ENCODE measurements at regions not wholly inside any gene's neighbourhood (a gene's known extent, or its start where the extent isn't known, plus 50 kb on each side); places are given as distances from the start of the nearest gene placed in this dataset.

DNA sequence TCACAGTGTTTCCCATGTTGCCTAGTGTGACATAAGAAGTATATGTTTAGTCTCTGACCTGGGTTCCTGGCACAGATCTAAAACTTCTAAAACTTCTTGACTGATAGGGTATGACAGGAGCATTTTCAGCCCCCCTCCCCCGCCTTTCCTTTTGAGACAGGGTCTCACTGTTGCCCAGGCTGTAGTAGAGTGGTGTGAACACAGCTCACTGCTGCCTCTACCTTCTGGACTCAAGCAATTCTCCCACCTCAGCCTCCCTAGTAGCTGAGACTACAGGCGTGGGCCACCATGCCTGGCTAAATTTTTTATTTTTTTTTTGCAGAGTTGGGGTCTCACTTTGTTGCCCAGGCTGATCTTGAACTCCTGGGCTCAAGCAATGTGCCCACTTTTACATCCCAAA lies 421.1 kb upstream of the RGS6 start:
- TF ChIP-seq HNF4A (conservative IDR thresholded peaks at IDR 0.05), result no peak
- TF ChIP-seq RAD21 (IDR thresholded peaks at IDR 0.05), result no peak
- TF ChIP-seq, protein P1, sequence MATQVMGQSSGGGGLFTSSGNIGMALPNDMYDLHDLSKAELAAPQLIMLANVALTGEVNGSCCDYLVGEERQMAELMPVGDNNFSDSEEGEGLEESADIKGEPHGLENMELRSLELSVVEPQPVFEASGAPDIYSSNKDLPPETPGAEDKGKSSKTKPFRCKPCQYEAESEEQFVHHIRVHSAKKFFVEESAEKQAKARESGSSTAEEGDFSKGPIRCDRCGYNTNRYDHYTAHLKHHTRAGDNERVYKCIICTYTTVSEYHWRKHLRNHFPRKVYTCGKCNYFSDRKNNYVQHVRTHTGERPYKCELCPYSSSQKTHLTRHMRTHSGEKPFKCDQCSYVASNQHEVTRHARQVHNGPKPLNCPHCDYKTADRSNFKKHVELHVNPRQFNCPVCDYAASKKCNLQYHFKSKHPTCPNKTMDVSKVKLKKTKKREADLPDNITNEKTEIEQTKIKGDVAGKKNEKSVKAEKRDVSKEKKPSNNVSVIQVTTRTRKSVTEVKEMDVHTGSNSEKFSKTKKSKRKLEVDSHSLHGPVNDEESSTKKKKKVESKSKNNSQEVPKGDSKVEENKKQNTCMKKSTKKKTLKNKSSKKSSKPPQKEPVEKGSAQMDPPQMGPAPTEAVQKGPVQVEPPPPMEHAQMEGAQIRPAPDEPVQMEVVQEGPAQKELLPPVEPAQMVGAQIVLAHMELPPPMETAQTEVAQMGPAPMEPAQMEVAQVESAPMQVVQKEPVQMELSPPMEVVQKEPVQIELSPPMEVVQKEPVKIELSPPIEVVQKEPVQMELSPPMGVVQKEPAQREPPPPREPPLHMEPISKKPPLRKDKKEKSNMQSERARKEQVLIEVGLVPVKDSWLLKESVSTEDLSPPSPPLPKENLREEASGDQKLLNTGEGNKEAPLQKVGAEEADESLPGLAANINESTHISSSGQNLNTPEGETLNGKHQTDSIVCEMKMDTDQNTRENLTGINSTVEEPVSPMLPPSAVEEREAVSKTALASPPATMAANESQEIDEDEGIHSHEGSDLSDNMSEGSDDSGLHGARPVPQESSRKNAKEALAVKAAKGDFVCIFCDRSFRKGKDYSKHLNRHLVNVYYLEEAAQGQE (IDR thresholded peaks at IDR 0.05), result no peak
- TF ChIP-seq HNF4G (IDR thresholded peaks at IDR 0.05), result no peak
- no peak for TF ChIP-seq TAF1 (conservative IDR thresholded peaks at IDR 0.05)
- no peak for TF ChIP-seq JUND (IDR thresholded peaks at IDR 0.05)
- TF ChIP-seq, protein P2, sequence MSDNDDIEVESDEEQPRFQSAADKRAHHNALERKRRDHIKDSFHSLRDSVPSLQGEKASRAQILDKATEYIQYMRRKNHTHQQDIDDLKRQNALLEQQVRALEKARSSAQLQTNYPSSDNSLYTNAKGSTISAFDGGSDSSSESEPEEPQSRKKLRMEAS (IDR thresholded peaks at IDR 0.05), result no peak
- no peak for TF ChIP-seq FOXA1 (IDR thresholded peaks at IDR 0.05)
- TF ChIP-seq GABPA (IDR thresholded peaks at IDR 0.05 in 1 of 2, conservative IDR thresholded peaks at IDR 0.05 in 1 of 2), result no peak
- TF ChIP-seq FOXA2 (IDR thresholded peaks at IDR 0.05), result no peak
- no peak for TF ChIP-seq NR2F2 (IDR thresholded peaks at IDR 0.05)
- no peak for TF ChIP-seq SP1 (IDR thresholded peaks at IDR 0.05)
- no peak for TF ChIP-seq RXRA (IDR thresholded peaks at IDR 0.05)
- no peak for TF ChIP-seq YY1 (IDR thresholded peaks at IDR 0.05)
- TF ChIP-seq, protein P3, sequence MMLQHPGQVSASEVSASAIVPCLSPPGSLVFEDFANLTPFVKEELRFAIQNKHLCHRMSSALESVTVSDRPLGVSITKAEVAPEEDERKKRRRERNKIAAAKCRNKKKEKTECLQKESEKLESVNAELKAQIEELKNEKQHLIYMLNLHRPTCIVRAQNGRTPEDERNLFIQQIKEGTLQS (IDR thresholded peaks at IDR 0.05), result no peak
- Histone ChIP-seq H3K27me3 (ENCODE audit: control insufficient read depth in 4 of 4, insufficient read depth in 4 of 4, low read length in 3 of 4) (no peaks in the 10 kb centered on the region), H3K9ac (ENCODE audit: low read depth in 1 of 2, low read length in 2 of 2) (no peak overlapping the region), H3K27ac (ENCODE audit: low read depth in 1 of 2, low read length in 2 of 2) (no peak overlapping the region), H3K4me3 (ENCODE audit: low read depth in 1 of 3, low read length in 3 of 3) (no peak overlapping the region), H3K36me3 (ENCODE audit: control insufficient read depth in 4 of 4, insufficient read depth in 3 of 4, low read depth in 1 of 4, low read length in 3 of 4) (peaks cover 0 to 7% (median 4%) of the 10 kb centered on the region in 4 donors), H3K4me1 (ENCODE audit: control insufficient read depth in 4 of 4, insufficient read depth in 4 of 4, low read length in 3 of 4) (no peaks in the 10 kb centered on the region), H3K9me3 (ENCODE audit: control insufficient read depth in 4 of 4, low read length in 3 of 4) (no peaks in the 10 kb centered on the region)
- 97% methylated on average over 2 of the region's 2 CpGs for WGBS
- no peak for DNase-seq (ENCODE audit: low spot score)

DNA sequence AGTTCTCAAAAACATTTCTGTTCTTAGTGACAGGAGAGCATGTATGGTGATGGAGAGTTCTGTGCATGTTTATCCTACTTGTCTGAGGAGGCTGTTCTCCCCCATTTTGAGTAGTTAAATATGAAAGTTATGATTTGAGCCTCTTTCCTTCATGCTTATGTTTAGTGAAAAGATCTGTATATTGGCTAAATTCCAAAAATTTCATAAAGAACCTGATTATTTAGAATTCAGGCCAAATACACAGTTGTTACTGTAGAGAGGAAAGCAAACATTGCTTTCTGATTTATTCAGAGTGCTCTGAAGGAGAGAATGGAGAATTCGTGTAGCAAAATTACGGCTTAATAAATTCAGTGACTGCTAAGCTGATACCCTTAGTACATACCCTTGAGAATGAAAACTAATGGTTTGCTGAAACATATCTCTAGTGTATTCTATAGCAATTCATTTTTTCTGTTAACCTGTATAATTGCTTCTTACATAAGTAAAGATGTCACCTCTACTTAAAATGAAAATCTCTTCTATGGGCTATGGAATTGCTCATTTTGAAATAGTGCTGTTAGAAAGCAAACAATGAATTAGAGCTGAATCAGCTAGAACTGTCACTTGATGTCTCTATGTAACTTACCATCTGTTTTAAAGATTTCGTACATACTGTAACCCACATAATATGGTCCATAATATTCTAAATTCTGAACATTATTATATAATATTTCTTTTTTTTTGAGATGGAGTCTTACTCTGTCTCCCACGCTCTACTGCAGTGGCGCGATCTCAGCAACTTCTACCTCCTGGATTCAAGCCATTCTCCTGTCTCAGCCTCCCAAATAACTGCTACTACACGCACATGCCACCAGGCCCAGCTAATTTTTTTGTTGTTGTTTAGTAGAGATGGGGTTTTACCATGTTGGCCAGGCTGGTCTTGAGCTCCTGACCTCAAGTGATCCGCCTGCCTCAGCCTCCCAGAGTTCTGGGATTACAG lies 417.0 kb upstream of the RGS6 start:
- Histone ChIP-seq H3K4me1 (ENCODE audit: control insufficient read depth in 4 of 4, insufficient read depth in 4 of 4, low read length in 3 of 4) (no peaks in the 10 kb centered on the region), H3K4me3 (ENCODE audit: low read depth in 1 of 3, low read length in 3 of 3) (no peak overlapping the region), H3K9me3 (ENCODE audit: control insufficient read depth in 4 of 4, low read length in 3 of 4) (no peaks in the 10 kb centered on the region), H3K36me3 (ENCODE audit: control insufficient read depth in 4 of 4, insufficient read depth in 3 of 4, low read depth in 1 of 4, low read length in 3 of 4) (peaks cover 0 to 7% (median 4%) of the 10 kb centered on the region in 4 donors), H3K9ac (ENCODE audit: low read depth in 1 of 2, low read length in 2 of 2) (no peak overlapping the region), H3K27ac (ENCODE audit: low read depth in 1 of 2, low read length in 2 of 2) (no peak overlapping the region), H3K27me3 (ENCODE audit: control insufficient read depth in 4 of 4, insufficient read depth in 4 of 4, low read length in 3 of 4) (no peaks in the 10 kb centered on the region)
- WGBS, result 95% methylated on average over 8 of the region's 8 CpGs
- no peak for DNase-seq (ENCODE audit: low spot score)
- TF ChIP-seq YY1 (IDR thresholded peaks at IDR 0.05), result no peak
- TF ChIP-seq RXRA (IDR thresholded peaks at IDR 0.05), result no peak
- TF ChIP-seq, protein P4, sequence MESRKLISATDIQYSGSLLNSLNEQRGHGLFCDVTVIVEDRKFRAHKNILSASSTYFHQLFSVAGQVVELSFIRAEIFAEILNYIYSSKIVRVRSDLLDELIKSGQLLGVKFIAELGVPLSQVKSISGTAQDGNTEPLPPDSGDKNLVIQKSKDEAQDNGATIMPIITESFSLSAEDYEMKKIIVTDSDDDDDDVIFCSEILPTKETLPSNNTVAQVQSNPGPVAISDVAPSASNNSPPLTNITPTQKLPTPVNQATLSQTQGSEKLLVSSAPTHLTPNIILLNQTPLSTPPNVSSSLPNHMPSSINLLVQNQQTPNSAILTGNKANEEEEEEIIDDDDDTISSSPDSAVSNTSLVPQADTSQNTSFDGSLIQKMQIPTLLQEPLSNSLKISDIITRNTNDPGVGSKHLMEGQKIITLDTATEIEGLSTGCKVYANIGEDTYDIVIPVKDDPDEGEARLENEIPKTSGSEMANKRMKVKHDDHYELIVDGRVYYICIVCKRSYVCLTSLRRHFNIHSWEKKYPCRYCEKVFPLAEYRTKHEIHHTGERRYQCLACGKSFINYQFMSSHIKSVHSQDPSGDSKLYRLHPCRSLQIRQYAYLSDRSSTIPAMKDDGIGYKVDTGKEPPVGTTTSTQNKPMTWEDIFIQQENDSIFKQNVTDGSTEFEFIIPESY (IDR thresholded peaks at IDR 0.05), result no peak
- no peak for TF ChIP-seq HNF4A (conservative IDR thresholded peaks at IDR 0.05)
- TF ChIP-seq, protein P1 (IDR thresholded peaks at IDR 0.05), result no peak
- no peak for TF ChIP-seq FOXA1 (IDR thresholded peaks at IDR 0.05)
- TF ChIP-seq JUND (IDR thresholded peaks at IDR 0.05), result no peak
- TF ChIP-seq SP1 (IDR thresholded peaks at IDR 0.05), result no peak
